ENCODE measurements at regions not wholly inside any gene's neighbourhood (a gene's known extent, or its start where the extent isn't known, plus 50 kb on each side); places are given as distances from the start of the nearest gene placed in this dataset.

GRCh38 chr18:45527891-45528290 is 87.4 kb upstream of the SLC14A2 start:
- TF ChIP-seq CTCF (IDR thresholded peaks at IDR 0.05): no peak
- no peak for ATAC-seq
- no peaks in the 10 kb centered on the region for H3K4me1 ChIP-seq
- no peaks in the 10 kb centered on the region for H3K27me3 ChIP-seq (ENCODE audit: low read depth)
- no peak overlapping the region for H3K4me3 ChIP-seq
- H3K27ac ChIP-seq: no peak overlapping the region
- no peaks in the 10 kb centered on the region for H3K36me3 ChIP-seq
- DNase-seq: no peak
- intact Hi-C loops (cut with DNase I): no loop called here
- H3K9me3 ChIP-seq: no peaks in the 10 kb centered on the region

DNA sequence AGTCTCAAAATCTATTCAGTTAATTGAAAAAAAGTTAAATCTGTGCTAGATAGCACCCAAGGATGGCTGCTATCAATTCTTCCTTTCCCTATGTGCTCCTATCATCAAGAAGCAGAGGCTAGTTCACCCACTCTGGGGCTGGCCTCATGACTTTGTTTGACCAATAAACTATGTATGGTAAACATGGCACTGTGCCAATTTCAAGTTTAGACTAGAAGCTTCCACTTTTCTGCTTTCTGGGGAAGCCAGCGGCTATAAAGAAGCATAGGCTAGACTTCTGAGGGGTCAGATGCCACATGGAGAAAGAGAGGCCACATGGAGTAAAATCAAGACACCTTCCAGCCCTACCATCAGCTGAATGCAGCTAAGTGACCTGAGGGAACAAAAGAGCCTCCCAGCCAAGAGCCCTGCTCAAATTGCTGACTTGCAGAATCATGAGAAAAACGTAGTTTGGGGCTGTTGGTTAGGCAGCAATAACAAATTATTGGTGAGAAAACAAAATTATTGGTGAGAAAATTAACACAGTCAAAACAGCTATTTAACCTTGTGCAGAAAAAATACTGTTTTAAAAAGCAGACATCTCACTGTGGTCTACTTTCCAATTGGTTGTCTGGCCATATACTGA is 86.5 kb upstream of the SLC14A2 start:
- Histone ChIP-seq H3K36me3 (no peaks in the 10 kb centered on the region), H3K4me3 (no peak overlapping the region), H3K4me1 (no peaks in the 10 kb centered on the region), H3K9me3 (no peaks in the 10 kb centered on the region), H3K27ac (no peak overlapping the region), H3K27me3 (ENCODE audit: low read depth) (no peaks in the 10 kb centered on the region)
- TF ChIP-seq CTCF (IDR thresholded peaks at IDR 0.05): no peak
- intact Hi-C loops (cut with DNase I): no loop called here
- ATAC-seq (no peak), DNase-seq (no peak)

DNA sequence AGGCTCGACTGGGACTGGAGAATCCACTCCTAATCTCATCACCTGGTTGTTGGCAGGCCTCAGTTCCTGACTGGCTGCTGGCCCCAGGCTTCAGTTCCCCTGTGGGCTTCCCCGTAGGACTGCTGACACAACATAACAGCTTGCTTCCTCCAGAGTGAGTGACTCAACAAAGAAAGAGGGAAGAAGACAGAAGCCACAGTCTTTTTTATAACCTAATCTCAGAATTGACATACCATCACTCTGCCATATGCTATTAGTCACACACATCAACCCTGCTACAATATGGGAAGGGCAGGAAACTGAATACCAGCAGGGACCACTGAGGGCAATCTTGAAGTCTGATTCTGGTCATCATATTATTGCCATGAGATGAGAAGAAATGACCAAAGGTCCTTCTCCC is 76.8 kb upstream of the SLC14A2 start:
- no peak for TF ChIP-seq CTCF (IDR thresholded peaks at IDR 0.05)
- intact Hi-C loops (cut with DNase I): no loop called here
- DNase-seq (no peak), ATAC-seq (no peak)
- Histone ChIP-seq H3K4me3 (no peak overlapping the region), H3K9me3 (no peaks in the 10 kb centered on the region), H3K4me1 (no peaks in the 10 kb centered on the region), H3K36me3 (no peaks in the 10 kb centered on the region), H3K27me3 (ENCODE audit: low read depth) (no peaks in the 10 kb centered on the region), H3K27ac (no peak overlapping the region)

GRCh38 chr18:45539491-45539891 is 75.8 kb upstream of the SLC14A2 start:
- TF ChIP-seq CTCF (IDR thresholded peaks at IDR 0.05): no peak
- Histone ChIP-seq H3K4me1 (no peaks in the 10 kb centered on the region), H3K9me3 (no peaks in the 10 kb centered on the region), H3K4me3 (no peak overlapping the region), H3K36me3 (no peaks in the 10 kb centered on the region), H3K27ac (no peak overlapping the region), H3K27me3 (ENCODE audit: low read depth) (no peaks in the 10 kb centered on the region)
- DNase-seq: no peak
- no peak for ATAC-seq
- intact Hi-C loops (cut with DNase I): no loop called here

GRCh38 chr18:45540125-45540524 is 75.2 kb upstream of the SLC14A2 start:
- Histone ChIP-seq H3K4me3 (no peak overlapping the region), H3K36me3 (no peaks in the 10 kb centered on the region), H3K4me1 (no peaks in the 10 kb centered on the region), H3K27ac (no peak overlapping the region), H3K9me3 (no peaks in the 10 kb centered on the region), H3K27me3 (ENCODE audit: low read depth) (no peaks in the 10 kb centered on the region)
- ATAC-seq: no peak
- no peak for DNase-seq
- intact Hi-C loops (cut with DNase I): no loop called here
- TF ChIP-seq CTCF (IDR thresholded peaks at IDR 0.05): no peak

DNA sequence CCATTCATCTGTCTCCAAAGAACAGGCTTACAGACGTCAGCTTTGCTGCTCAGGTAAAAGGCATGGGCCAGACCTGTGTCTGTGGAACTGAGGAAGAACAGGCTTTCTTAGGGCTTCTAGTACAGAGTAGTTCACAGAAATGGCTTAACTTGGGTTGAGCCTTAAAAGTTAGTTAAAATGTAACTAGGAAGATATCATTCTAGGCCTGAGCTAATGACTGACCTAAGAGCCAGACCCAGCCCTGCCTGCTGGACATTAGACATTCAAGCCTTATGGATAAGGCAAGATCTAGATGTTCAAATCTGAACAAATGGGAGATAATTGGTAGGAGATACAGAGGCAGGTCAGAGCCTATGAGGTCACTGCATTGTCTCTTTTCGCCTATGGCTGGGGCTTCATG is 73.9 kb upstream of the SLC14A2 start:
- TF ChIP-seq CTCF (IDR thresholded peaks at IDR 0.05): no peak
- DNase-seq (no peak), ATAC-seq (no peak)
- no peak overlapping the region for H3K27ac ChIP-seq
- no peaks in the 10 kb centered on the region for H3K36me3 ChIP-seq
- H3K9me3 ChIP-seq: no peaks in the 10 kb centered on the region
- H3K4me3 ChIP-seq: no peak overlapping the region
- H3K27me3 ChIP-seq (ENCODE audit: low read depth): no peaks in the 10 kb centered on the region
- intact Hi-C loops (cut with DNase I): no loop called here
- H3K4me1 ChIP-seq: no peaks in the 10 kb centered on the region
